Left ventricle myocardium inferior (tissue), 1 donor: ENCODE measurements at regions not wholly inside any gene's neighbourhood (a gene's known extent, or its start where the extent isn't known, plus 50 kb on each side); places are given as distances from the start of the nearest gene placed in this dataset.

Experiments
- DNase-seq: peaks from one replicate; pipeline ENCODE4 v3.0.0-alpha.2; 2020
- H3K27ac ChIP-seq: fragments of 200-600 bp; replicated peaks from 2 replicates; pipeline ENCODE4 v1.8.0; 2021
- H3K27me3 ChIP-seq: fragments of 200-600 bp; 2 replicates; pipeline ENCODE4 v1.8.0; 2021; ENCODE audit warnings: low read depth
- H3K36me3 ChIP-seq: fragments of 200-600 bp; 2 replicates; pipeline ENCODE4 v1.8.0; 2021
- H3K4me1 ChIP-seq: fragments of 200-600 bp; 2 replicates; pipeline ENCODE4 v1.8.0; 2021
- H3K4me3 ChIP-seq: fragments of 200-600 bp; 2 replicates; pipeline ENCODE4 v1.8.0; 2021; ENCODE audit warnings: mild to moderate bottlenecking, moderate library complexity
- H3K9me3 ChIP-seq: fragments of 200-600 bp; replicated peaks from 2 replicates; pipeline ENCODE4 v1.8.0; 2021
- intact Hi-C: fragments of 100-400 bp; cut with micrococcal nuclease; formaldehyde crosslinking; loops from one replicate; pipeline ENCODE4 v1.11.0; 2022
- TF ChIP-seq, protein P1 (sequence below): fragments of 200-600 bp; IDR thresholded peaks from 2 replicates; pipeline ENCODE4 v1.8.0; 2021; ENCODE audit warnings: antibody characterized with exemption, mild to moderate bottlenecking, borderline replicate concordance
- donor health status: DM: no; HTN: yes; CAD: no; lungs with severe emphysema.

DNA sequence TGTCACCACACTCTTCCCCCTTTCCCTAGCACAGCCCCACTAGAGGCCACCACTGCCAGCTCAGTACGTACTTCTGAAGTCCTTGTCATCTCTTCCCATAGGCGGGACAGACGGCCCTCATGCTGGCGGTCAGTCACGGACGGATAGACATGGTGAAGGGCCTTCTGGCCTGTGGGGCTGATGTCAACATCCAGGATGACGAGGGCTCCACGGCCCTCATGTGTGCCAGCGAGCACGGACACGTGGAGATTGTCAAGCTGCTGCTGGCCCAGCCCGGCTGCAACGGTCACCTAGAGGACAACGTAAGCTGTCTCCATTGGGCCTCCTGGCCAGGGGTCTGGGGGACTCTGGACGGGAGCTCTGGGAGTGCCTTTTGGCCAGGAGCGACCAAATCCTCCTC lies 99.4 kb upstream of the DMRT1 start:
- Histone ChIP-seq H3K4me1 (peaks cover 98% of the 10 kb centered on the region), H3K27ac (peak overlapping the region; percentile 94), H3K9me3 (no peaks in the 10 kb centered on the region), H3K4me3 (no peak overlapping the region), H3K27me3 (no peaks in the 10 kb centered on the region), H3K36me3 (peaks cover 89% of the 10 kb centered on the region)
- TF ChIP-seq, protein P1, sequence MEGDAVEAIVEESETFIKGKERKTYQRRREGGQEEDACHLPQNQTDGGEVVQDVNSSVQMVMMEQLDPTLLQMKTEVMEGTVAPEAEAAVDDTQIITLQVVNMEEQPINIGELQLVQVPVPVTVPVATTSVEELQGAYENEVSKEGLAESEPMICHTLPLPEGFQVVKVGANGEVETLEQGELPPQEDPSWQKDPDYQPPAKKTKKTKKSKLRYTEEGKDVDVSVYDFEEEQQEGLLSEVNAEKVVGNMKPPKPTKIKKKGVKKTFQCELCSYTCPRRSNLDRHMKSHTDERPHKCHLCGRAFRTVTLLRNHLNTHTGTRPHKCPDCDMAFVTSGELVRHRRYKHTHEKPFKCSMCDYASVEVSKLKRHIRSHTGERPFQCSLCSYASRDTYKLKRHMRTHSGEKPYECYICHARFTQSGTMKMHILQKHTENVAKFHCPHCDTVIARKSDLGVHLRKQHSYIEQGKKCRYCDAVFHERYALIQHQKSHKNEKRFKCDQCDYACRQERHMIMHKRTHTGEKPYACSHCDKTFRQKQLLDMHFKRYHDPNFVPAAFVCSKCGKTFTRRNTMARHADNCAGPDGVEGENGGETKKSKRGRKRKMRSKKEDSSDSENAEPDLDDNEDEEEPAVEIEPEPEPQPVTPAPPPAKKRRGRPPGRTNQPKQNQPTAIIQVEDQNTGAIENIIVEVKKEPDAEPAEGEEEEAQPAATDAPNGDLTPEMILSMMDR: no peak
- no peak for DNase-seq
- intact Hi-C loops: no loop called here

- H3K36me3 ChIP-seq: peaks cover 92% of the 10 kb centered on the region
- no peaks in the 10 kb centered on the region for H3K9me3 ChIP-seq
- peaks cover 88% of the 10 kb centered on the region for H3K4me1 ChIP-seq
- peak overlapping the region; percentile 94 for H3K27ac ChIP-seq
- no peak for DNase-seq
- H3K4me3 ChIP-seq: no peak overlapping the region
- intact Hi-C loops: no loop called here
- TF ChIP-seq, protein P1: no peak
- H3K27me3 ChIP-seq: no peaks in the 10 kb centered on the region
Observed at GRCh38 chr9:742914-743589, 98.4 kb upstream of the DMRT1 start.

- H3K9me3 ChIP-seq: no peaks in the 10 kb centered on the region
- H3K27me3 ChIP-seq: no peaks in the 10 kb centered on the region
- no peak for DNase-seq
- intact Hi-C loops: no loop called here
- no peak overlapping the region for H3K4me3 ChIP-seq
- TF ChIP-seq, protein P1: no peak
- peaks cover 85% of the 10 kb centered on the region for H3K36me3 ChIP-seq
- peak overlapping the region; percentile 94 for H3K27ac ChIP-seq
- H3K4me1 ChIP-seq: peaks cover 82% of the 10 kb centered on the region
Observed at GRCh38 chr9:744046-744712, 97.3 kb upstream of the DMRT1 start.

DNA sequence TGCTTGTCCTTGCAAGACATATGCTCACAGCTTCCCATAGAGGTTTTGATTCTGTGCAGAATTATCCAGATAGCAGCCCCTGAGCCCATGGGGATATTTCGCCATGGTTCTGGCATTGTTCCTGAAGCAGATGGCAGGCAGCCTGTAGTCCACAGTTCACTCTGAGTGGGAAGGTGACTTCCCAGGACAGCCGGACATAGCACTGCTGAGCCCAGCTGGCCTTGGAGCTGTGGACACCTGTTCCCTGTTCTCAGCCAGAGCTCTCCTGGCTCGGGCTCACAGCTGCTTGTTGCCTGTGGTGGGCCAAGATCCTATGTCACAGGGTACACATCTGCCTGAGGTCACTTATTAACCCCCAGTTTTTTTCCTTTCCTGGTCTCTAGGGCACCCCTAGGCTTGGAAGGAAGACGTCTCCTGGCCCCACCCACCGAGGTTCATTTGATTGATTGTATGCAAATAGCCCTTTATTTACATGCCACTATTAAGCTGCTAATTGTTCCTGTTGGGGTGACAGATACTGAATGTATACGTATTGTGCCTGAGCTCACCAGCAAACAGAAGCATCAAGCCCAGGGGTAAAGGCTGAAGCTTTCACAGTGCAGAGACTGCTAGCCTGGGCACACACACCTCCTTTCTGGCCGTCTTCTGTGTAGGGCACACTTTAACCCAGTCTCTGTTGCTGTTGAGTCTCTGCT lies 96.6 kb upstream of the DMRT1 start:
- intact Hi-C loops: no loop called here
- peak; percentile 87 for DNase-seq
- H3K4me1 ChIP-seq: peaks cover 82% of the 10 kb centered on the region
- TF ChIP-seq, protein P1: no peak
- no peak overlapping the region for H3K4me3 ChIP-seq
- peak overlapping the region; percentile 94 for H3K27ac ChIP-seq
- peaks cover 77% of the 10 kb centered on the region for H3K36me3 ChIP-seq
- no peaks in the 10 kb centered on the region for H3K27me3 ChIP-seq
- no peaks in the 10 kb centered on the region for H3K9me3 ChIP-seq

GRCh38 chr9:745761-746380 lies 95.6 kb upstream of the DMRT1 start:
- Histone ChIP-seq H3K27me3 (no peaks in the 10 kb centered on the region), H3K36me3 (peaks cover 68% of the 10 kb centered on the region), H3K27ac (peak overlapping the region; percentile 94), H3K4me3 (no peak overlapping the region), H3K4me1 (peaks cover 83% of the 10 kb centered on the region), H3K9me3 (no peaks in the 10 kb centered on the region)
- no peak for DNase-seq
- intact Hi-C loops: no loop called here
- TF ChIP-seq, protein P1: no peak
